ENCODE measurements at regions not wholly inside any gene's neighbourhood (a gene's known extent, or its start where the extent isn't known, plus 50 kb on each side); places are given as distances from the start of the nearest gene placed in this dataset.

DNA sequence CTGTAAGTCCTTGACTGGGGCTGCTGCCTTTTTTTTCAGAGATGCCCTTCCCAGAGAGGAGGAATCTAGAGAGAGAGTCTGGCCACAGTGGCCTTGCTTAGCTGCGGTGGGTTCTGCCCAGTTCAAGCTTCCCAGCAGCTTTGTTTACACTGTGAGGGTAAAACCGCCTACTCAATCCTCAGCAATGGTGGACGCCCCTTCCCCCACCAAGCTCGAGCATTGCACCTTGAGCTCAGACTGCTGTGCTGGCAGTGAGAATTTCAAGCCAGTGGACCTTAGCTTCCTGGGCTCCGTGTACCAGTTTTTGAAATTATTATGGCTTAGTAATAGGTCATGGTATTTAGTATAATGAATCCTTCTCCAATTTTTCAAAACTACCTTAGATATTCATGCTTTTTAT is 395.4 kb downstream of the NPIPA7 start:
- Histone ChIP-seq H3K36me3 (ENCODE audit: control insufficient read depth in 3 of 3, insufficient read depth in 2 of 3, low read depth in 1 of 3, low read length in 3 of 3) (no peaks in the 10 kb centered on the region), H3K4me1 (ENCODE audit: control insufficient read depth in 3 of 3, insufficient read depth in 2 of 3, low read depth in 1 of 3, low read length in 2 of 3) (no peaks in the 10 kb centered on the region), H3K27me3 (ENCODE audit: control insufficient read depth in 3 of 3, insufficient read depth in 3 of 3, low read length in 3 of 3) (peaks cover 0 to 2% (median 0%) of the 10 kb centered on the region in 3 donors), H3K9me3 (ENCODE audit: control insufficient read depth in 2 of 2, insufficient read depth in 1 of 2, low read depth in 1 of 2, low read length in 1 of 2) (no peaks in the 10 kb centered on the region), H3K4me3 (ENCODE audit: low read depth in 1 of 3, low read length in 3 of 3) (no peak overlapping the region), H3K27ac (ENCODE audit: low read depth in 1 of 3, low read length in 2 of 3) (no peak overlapping the region)
- FAIRE-seq, result no peak
- WGBS, 3 donors, result 27 to 37% (median 27%) methylated on average over 5 of the region's 5 CpGs
- no peak for DNase-seq

DNA sequence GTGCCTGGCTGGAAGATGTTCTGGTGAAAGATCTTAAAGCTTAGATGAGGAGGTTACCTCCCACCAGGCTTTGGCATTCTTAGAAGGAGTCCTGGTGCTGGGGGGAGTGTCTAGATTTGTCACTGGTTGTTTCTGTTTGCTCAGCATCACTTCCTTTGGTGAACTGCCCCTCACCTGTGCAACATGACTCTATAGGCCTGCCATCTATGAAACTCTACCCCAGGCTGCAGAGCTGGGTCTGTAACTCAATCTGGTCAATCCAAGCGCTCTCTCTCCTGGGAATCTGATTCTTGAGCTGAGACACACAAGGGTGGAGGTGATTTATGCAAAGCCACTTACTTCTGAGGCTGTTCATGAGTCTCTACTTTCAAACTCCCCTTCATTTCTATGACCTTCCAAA is 399.4 kb downstream of the NPIPA7 start:
- peaks cover 0 to 2% (median 0%) of the 10 kb centered on the region in 3 donors for H3K27me3 ChIP-seq (ENCODE audit: control insufficient read depth in 3 of 3, insufficient read depth in 3 of 3, low read length in 3 of 3)
- no peak overlapping the region for H3K27ac ChIP-seq (ENCODE audit: low read depth in 1 of 3, low read length in 2 of 3)
- no peaks in the 10 kb centered on the region for H3K4me1 ChIP-seq (ENCODE audit: control insufficient read depth in 3 of 3, insufficient read depth in 2 of 3, low read depth in 1 of 3, low read length in 2 of 3)
- H3K9me3 ChIP-seq (ENCODE audit: control insufficient read depth in 2 of 2, insufficient read depth in 1 of 2, low read depth in 1 of 2, low read length in 1 of 2), result no peaks in the 10 kb centered on the region
- no peak for DNase-seq
- no peak overlapping the region for H3K4me3 ChIP-seq (ENCODE audit: low read depth in 1 of 3, low read length in 3 of 3)
- 71 to 81% (median 74%) methylated on average over 1 of the region's 1 CpG for WGBS, 3 donors
- FAIRE-seq, result no peak
- no peaks in the 10 kb centered on the region for H3K36me3 ChIP-seq (ENCODE audit: control insufficient read depth in 3 of 3, insufficient read depth in 2 of 3, low read depth in 1 of 3, low read length in 3 of 3)

DNA sequence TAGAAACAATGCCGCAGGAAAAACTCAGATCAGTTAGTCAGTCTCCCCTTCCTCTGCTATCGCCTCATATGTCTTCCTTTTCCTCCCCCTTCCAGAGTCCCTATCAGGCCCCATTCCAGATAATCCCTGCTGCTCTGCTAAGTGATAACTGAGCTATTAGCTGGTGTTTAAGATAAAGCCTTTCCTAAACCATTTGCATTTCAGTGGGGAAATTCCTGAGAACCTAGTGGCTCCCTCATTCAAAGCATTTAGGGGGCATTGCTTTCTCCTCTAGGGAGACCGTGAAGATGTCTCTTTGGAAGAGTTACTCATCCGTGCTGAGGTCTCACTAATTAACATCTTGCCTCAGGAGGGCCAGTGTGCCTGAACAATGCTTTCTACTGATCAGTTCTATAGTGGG is 401.6 kb downstream of the NPIPA7 start:
- WGBS, 3 donors, result 15 to 26% (median 20%) methylated on average over 4 of the region's 4 CpGs
- Histone ChIP-seq H3K9me3 (ENCODE audit: control insufficient read depth in 2 of 2, insufficient read depth in 1 of 2, low read depth in 1 of 2, low read length in 1 of 2) (no peaks in the 10 kb centered on the region), H3K27ac (ENCODE audit: low read depth in 1 of 3, low read length in 2 of 3) (no peak overlapping the region), H3K4me1 (ENCODE audit: control insufficient read depth in 3 of 3, insufficient read depth in 2 of 3, low read depth in 1 of 3, low read length in 2 of 3) (no peaks in the 10 kb centered on the region), H3K27me3 (ENCODE audit: control insufficient read depth in 3 of 3, insufficient read depth in 3 of 3, low read length in 3 of 3) (no peaks in the 10 kb centered on the region), H3K4me3 (ENCODE audit: low read depth in 1 of 3, low read length in 3 of 3) (no peak overlapping the region), H3K36me3 (ENCODE audit: control insufficient read depth in 3 of 3, insufficient read depth in 2 of 3, low read depth in 1 of 3, low read length in 3 of 3) (no peaks in the 10 kb centered on the region)
- FAIRE-seq (no peak), DNase-seq (no peak)

DNA sequence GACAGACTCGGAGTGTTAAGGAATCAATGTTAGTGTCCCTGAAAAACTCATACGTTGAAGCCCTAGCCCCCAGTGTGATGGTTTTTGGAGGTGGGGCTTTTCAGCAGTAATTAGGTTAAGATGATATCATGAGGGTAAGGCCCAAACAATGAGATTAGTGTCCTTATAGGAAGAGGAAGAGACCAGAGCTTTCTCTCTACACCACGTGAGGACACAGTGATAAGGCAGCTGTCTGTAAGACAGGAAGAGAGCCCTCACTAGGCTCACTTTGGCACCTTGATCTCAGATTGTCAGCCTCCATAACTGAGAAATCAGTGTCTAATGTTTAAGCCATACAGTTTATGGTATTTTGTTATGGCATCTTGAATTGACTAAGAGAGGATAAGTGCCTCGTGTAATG is 403.2 kb downstream of the NPIPA7 start:
- DNase-seq, result no peak
- no peak overlapping the region for H3K27ac ChIP-seq (ENCODE audit: low read depth in 1 of 3, low read length in 2 of 3)
- H3K4me3 ChIP-seq (ENCODE audit: low read depth in 1 of 3, low read length in 3 of 3), result no peak overlapping the region
- no peak for FAIRE-seq
- no peaks in the 10 kb centered on the region for H3K27me3 ChIP-seq (ENCODE audit: control insufficient read depth in 3 of 3, insufficient read depth in 3 of 3, low read length in 3 of 3)
- H3K36me3 ChIP-seq (ENCODE audit: control insufficient read depth in 3 of 3, insufficient read depth in 2 of 3, low read depth in 1 of 3, low read length in 3 of 3), result no peaks in the 10 kb centered on the region
- WGBS, 3 donors, result 54 to 65% (median 64%) methylated on average over 4 of the region's 4 CpGs
- no peaks in the 10 kb centered on the region for H3K9me3 ChIP-seq (ENCODE audit: control insufficient read depth in 2 of 2, insufficient read depth in 1 of 2, low read depth in 1 of 2, low read length in 1 of 2)
- no peaks in the 10 kb centered on the region for H3K4me1 ChIP-seq (ENCODE audit: control insufficient read depth in 3 of 3, insufficient read depth in 2 of 3, low read depth in 1 of 3, low read length in 2 of 3)

DNA sequence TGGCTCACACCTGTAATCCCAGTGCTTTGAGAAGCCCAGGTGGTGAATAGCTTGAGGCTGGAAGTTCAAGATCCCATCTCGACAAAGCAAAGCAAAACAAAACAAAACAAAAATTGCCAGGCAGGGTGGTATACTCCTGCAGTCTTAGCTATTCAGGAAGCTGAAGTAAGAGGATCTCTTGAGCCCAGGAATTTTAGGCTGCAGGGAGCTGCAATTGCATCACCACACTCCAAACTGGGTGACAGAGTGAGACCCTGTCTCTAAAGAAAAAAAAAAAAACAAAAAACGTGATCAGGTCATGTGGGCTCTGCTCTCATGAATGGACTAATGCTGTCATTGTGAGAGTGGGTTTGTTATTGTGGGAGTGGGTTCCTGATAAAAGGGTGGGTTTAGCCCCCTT is 409.1 kb downstream of the NPIPA7 start:
- peaks cover 0 to 2% (median 0%) of the 10 kb centered on the region in 3 donors for H3K27me3 ChIP-seq (ENCODE audit: control insufficient read depth in 3 of 3, insufficient read depth in 3 of 3, low read length in 3 of 3)
- FAIRE-seq (no peak), DNase-seq (no peak)
- H3K27ac ChIP-seq (ENCODE audit: low read depth in 1 of 3, low read length in 2 of 3), result no peak overlapping the region
- 51 to 69% (median 63%) methylated on average over 2 of the region's 2 CpGs for WGBS, 3 donors
- H3K9me3 ChIP-seq (ENCODE audit: control insufficient read depth in 2 of 2, insufficient read depth in 1 of 2, low read depth in 1 of 2, low read length in 1 of 2), result peaks cover 0 to 2% of the 10 kb centered on the region in 2 donors
- H3K4me3 ChIP-seq (ENCODE audit: low read depth in 1 of 3, low read length in 3 of 3), result no peak overlapping the region
- no peaks in the 10 kb centered on the region for H3K36me3 ChIP-seq (ENCODE audit: control insufficient read depth in 3 of 3, insufficient read depth in 2 of 3, low read depth in 1 of 3, low read length in 3 of 3)
- H3K4me1 ChIP-seq (ENCODE audit: control insufficient read depth in 3 of 3, insufficient read depth in 2 of 3, low read depth in 1 of 3, low read length in 2 of 3), result no peaks in the 10 kb centered on the region

DNA sequence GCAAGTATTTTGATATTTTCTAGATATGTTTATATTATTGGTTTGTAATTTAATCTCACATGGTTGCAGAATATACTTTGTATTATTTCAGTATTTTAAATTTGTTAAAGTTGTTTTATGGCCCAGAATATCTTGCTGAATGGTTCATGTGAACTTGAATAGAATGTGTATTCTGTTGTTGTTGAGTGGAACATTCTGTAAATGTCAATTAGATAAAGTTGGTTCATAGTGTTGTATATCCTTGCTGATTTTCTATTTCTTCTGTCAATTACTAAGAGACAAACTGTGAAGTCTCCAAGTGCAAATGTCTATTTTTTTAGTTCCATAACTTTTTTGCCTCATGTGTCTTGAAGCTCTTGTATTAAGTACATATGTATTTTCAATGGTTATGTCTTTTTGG is 411.7 kb downstream of the NPIPA7 start:
- peaks cover 0 to 2% of the 10 kb centered on the region in 2 donors for H3K9me3 ChIP-seq (ENCODE audit: control insufficient read depth in 2 of 2, insufficient read depth in 1 of 2, low read depth in 1 of 2, low read length in 1 of 2)
- DNase-seq (no peak), FAIRE-seq (no peak)
- H3K27ac ChIP-seq (ENCODE audit: low read depth in 1 of 3, low read length in 2 of 3), result no peak overlapping the region
- no peak overlapping the region for H3K4me3 ChIP-seq (ENCODE audit: low read depth in 1 of 3, low read length in 3 of 3)
- H3K4me1 ChIP-seq (ENCODE audit: control insufficient read depth in 3 of 3, insufficient read depth in 2 of 3, low read depth in 1 of 3, low read length in 2 of 3), result no peaks in the 10 kb centered on the region
- H3K27me3 ChIP-seq (ENCODE audit: control insufficient read depth in 3 of 3, insufficient read depth in 3 of 3, low read length in 3 of 3), result peaks cover 0 to 2% (median 0%) of the 10 kb centered on the region in 3 donors
- H3K36me3 ChIP-seq (ENCODE audit: control insufficient read depth in 3 of 3, insufficient read depth in 2 of 3, low read depth in 1 of 3, low read length in 3 of 3), result no peaks in the 10 kb centered on the region

DNA sequence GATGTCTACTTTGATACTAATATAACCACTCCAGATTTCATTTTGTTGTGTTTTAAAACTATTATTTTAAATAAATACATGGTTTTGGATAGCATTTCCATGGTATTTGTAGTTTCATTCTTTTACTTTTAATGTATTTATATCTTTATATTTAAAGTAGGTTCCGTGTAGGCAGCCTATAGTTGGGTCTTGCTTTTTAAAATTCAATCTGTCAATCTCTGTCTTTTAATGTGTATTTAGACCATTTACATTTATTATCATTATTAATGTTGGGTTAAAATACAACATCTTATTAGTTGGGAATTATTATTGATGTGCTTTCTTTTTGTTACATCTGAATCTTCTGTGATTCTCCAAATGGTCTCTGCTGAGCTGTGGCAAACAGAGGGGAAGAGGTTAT is 412.1 kb downstream of the NPIPA7 start:
- peaks cover 0 to 2% of the 10 kb centered on the region in 2 donors for H3K9me3 ChIP-seq (ENCODE audit: control insufficient read depth in 2 of 2, insufficient read depth in 1 of 2, low read depth in 1 of 2, low read length in 1 of 2)
- H3K36me3 ChIP-seq (ENCODE audit: control insufficient read depth in 3 of 3, insufficient read depth in 2 of 3, low read depth in 1 of 3, low read length in 3 of 3), result no peaks in the 10 kb centered on the region
- H3K27ac ChIP-seq (ENCODE audit: low read depth in 1 of 3, low read length in 2 of 3), result no peak overlapping the region
- peaks cover 0 to 2% (median 0%) of the 10 kb centered on the region in 3 donors for H3K27me3 ChIP-seq (ENCODE audit: control insufficient read depth in 3 of 3, insufficient read depth in 3 of 3, low read length in 3 of 3)
- FAIRE-seq, result no peak
- 61 to 85% (median 69%) methylated on average over 1 of the region's 1 CpG for WGBS, 3 donors
- no peaks in the 10 kb centered on the region for H3K4me1 ChIP-seq (ENCODE audit: control insufficient read depth in 3 of 3, insufficient read depth in 2 of 3, low read depth in 1 of 3, low read length in 2 of 3)
- no peak for DNase-seq
- H3K4me3 ChIP-seq (ENCODE audit: low read depth in 1 of 3, low read length in 3 of 3), result no peak overlapping the region

DNA sequence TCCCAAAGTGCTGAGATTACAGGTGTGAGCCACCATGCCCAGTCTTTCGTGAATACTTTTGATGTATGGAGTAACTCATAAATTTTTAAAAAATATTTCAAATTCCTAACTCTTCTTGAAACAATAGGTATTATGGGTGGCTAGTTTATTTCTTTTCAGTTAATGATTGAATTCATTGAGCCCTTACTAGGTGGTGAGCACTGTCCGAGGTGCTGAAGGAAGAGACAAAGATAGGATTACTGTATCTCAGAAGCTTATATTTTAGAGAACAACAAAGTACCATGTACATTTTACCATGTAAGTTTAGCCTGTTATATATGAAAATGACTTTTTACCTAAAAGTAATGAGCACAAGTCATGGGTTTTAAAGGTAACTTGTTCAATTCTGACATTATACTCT is 418.3 kb downstream of the NPIPA7 start:
- Histone ChIP-seq H3K4me1 (ENCODE audit: control insufficient read depth in 3 of 3, insufficient read depth in 2 of 3, low read depth in 1 of 3, low read length in 2 of 3) (no peaks in the 10 kb centered on the region), H3K27ac (ENCODE audit: low read depth in 1 of 3, low read length in 2 of 3) (no peak overlapping the region), H3K36me3 (ENCODE audit: control insufficient read depth in 3 of 3, insufficient read depth in 2 of 3, low read depth in 1 of 3, low read length in 3 of 3) (no peaks in the 10 kb centered on the region), H3K4me3 (ENCODE audit: low read depth in 1 of 3, low read length in 3 of 3) (no peak overlapping the region), H3K9me3 (ENCODE audit: control insufficient read depth in 2 of 2, insufficient read depth in 1 of 2, low read depth in 1 of 2, low read length in 1 of 2) (no peaks in the 10 kb centered on the region), H3K27me3 (ENCODE audit: control insufficient read depth in 3 of 3, insufficient read depth in 3 of 3, low read length in 3 of 3) (peaks cover 0 to 2% (median 0%) of the 10 kb centered on the region in 3 donors)
- FAIRE-seq (no peak), DNase-seq (no peak)
- 41 to 54% (median 48%) methylated on average over 2 of the region's 2 CpGs for WGBS, 3 donors

DNA sequence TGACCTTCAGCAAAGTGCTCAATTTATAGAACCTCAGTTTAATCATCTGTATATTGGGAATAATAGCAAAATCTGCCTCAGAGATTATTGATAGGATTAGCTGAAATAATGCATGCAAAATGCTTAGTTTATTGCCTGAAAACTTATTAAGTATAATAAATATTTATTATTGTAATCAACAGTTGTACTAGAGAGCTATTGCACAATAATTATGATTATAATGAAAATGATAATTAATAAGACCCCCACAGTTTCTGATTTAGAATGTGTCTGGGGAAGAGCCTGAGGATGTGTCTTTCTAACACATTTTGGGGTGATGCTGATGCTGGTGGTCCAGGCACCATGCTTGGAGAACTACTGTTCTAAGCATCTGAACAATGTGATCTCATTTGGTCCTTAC is 419.6 kb downstream of the NPIPA7 start:
- Histone ChIP-seq H3K36me3 (ENCODE audit: control insufficient read depth in 3 of 3, insufficient read depth in 2 of 3, low read depth in 1 of 3, low read length in 3 of 3) (no peaks in the 10 kb centered on the region), H3K27ac (ENCODE audit: low read depth in 1 of 3, low read length in 2 of 3) (no peak overlapping the region), H3K9me3 (ENCODE audit: control insufficient read depth in 2 of 2, insufficient read depth in 1 of 2, low read depth in 1 of 2, low read length in 1 of 2) (peaks cover 0 to under 1% of the 10 kb centered on the region in 2 donors), H3K4me3 (ENCODE audit: low read depth in 1 of 3, low read length in 3 of 3) (no peak overlapping the region), H3K27me3 (ENCODE audit: control insufficient read depth in 3 of 3, insufficient read depth in 3 of 3, low read length in 3 of 3) (peaks cover 0 to 2% (median 0%) of the 10 kb centered on the region in 3 donors), H3K4me1 (ENCODE audit: control insufficient read depth in 3 of 3, insufficient read depth in 2 of 3, low read depth in 1 of 3, low read length in 2 of 3) (no peaks in the 10 kb centered on the region)
- FAIRE-seq (no peak), DNase-seq (no peak)

Measured in small intestine (tissue), 7 donors.